ENCODE measurements at regions not wholly inside any gene's neighbourhood (a gene's known extent, or its start where the extent isn't known, plus 50 kb on each side); places are given as distances from the start of the nearest gene placed in this dataset.

- TF ChIP-seq TEAD4 (IDR thresholded peaks at IDR 0.05) (no peak), FOXM1 (IDR thresholded peaks at IDR 0.05; ENCODE audit: borderline replicate concordance, low read depth) (no peak), ZBTB7A (IDR thresholded peaks at IDR 0.05; ENCODE audit: low read depth) (no peak), EGR1 (IDR thresholded peaks at IDR 0.05) (no peak)
Measured at GRCh38 chr6:69584536-69584912, 212.3 kb downstream of the LMBRD1 start.

- TF ChIP-seq FOXM1 (IDR thresholded peaks at IDR 0.05; ENCODE audit: borderline replicate concordance, low read depth) (no peak), REST (IDR thresholded peaks at IDR 0.05; ENCODE audit: low read depth) (no peak)
Measured at GRCh38 chr6:69581581-69581980, 215.2 kb downstream of the LMBRD1 start.

- TF ChIP-seq TCF12 (IDR thresholded peaks at IDR 0.05; ENCODE audit: low read depth) = no peak
- TF ChIP-seq YY1 (IDR thresholded peaks at IDR 0.05; ENCODE audit: low read depth) = no peak
- TF ChIP-seq ZBTB7A (IDR thresholded peaks at IDR 0.05; ENCODE audit: low read depth) = no peak
- TF ChIP-seq FOXM1 (IDR thresholded peaks at IDR 0.05; ENCODE audit: borderline replicate concordance, low read depth) = no peak
- no peak for TF ChIP-seq REST (IDR thresholded peaks at IDR 0.05; ENCODE audit: low read depth)
- TF ChIP-seq RAD21 (IDR thresholded peaks at IDR 0.05; ENCODE audit: low read depth) = no peak
- TF ChIP-seq CREB1 (IDR thresholded peaks at IDR 0.05; ENCODE audit: low read depth) = no peak
- no peak for TF ChIP-seq USF1 (IDR thresholded peaks at IDR 0.05)
- no peak for TF ChIP-seq TEAD4 (IDR thresholded peaks at IDR 0.05)
- no peak for TF ChIP-seq EP300 (IDR thresholded peaks at IDR 0.05; ENCODE audit: borderline replicate concordance)
- no peak for TF ChIP-seq NFIC (IDR thresholded peaks at IDR 0.05)
- no peak for TF ChIP-seq MAX (IDR thresholded peaks at IDR 0.05)
Measured at GRCh38 chr6:69580706-69581105, 216.1 kb downstream of the LMBRD1 start.

- TF ChIP-seq CREB1 (IDR thresholded peaks at IDR 0.05; ENCODE audit: low read depth) (no peak), REST (IDR thresholded peaks at IDR 0.05; ENCODE audit: low read depth) (no peak), EGR1 (IDR thresholded peaks at IDR 0.05) (no peak), ZBTB7A (IDR thresholded peaks at IDR 0.05; ENCODE audit: low read depth) (no peak), USF1 (IDR thresholded peaks at IDR 0.05) (no peak), TEAD4 (IDR thresholded peaks at IDR 0.05) (no peak), TAF1 (IDR thresholded peaks at IDR 0.05; ENCODE audit: low read depth) (no peak), EP300 (IDR thresholded peaks at IDR 0.05; ENCODE audit: borderline replicate concordance) (no peak), MAX (IDR thresholded peaks at IDR 0.05) (no peak), FOXM1 (IDR thresholded peaks at IDR 0.05; ENCODE audit: borderline replicate concordance, low read depth) (no peak), NFIC (IDR thresholded peaks at IDR 0.05) (no peak), TCF12 (IDR thresholded peaks at IDR 0.05; ENCODE audit: low read depth) (no peak), CEBPB (IDR thresholded peaks at IDR 0.05) (no peak), YY1 (IDR thresholded peaks at IDR 0.05; ENCODE audit: low read depth) (no peak), RAD21 (IDR thresholded peaks at IDR 0.05; ENCODE audit: low read depth) (no peak)
Measured at GRCh38 chr6:69578361-69578890, 218.4 kb downstream of the LMBRD1 start.

GRCh38 chr6:69571234-69571633, 225.6 kb downstream of the LMBRD1 start:
- TF ChIP-seq FOXM1 (IDR thresholded peaks at IDR 0.05; ENCODE audit: borderline replicate concordance, low read depth) (no peak), TCF12 (IDR thresholded peaks at IDR 0.05; ENCODE audit: low read depth) (no peak), EP300 (IDR thresholded peaks at IDR 0.05; ENCODE audit: borderline replicate concordance) (no peak), ZBTB7A (IDR thresholded peaks at IDR 0.05; ENCODE audit: low read depth) (no peak), TEAD4 (IDR thresholded peaks at IDR 0.05) (no peak), CEBPB (IDR thresholded peaks at IDR 0.05) (no peak), RAD21 (IDR thresholded peaks at IDR 0.05; ENCODE audit: low read depth) (no peak), REST (IDR thresholded peaks at IDR 0.05; ENCODE audit: low read depth) (no peak), TAF1 (IDR thresholded peaks at IDR 0.05; ENCODE audit: low read depth) (no peak), CREB1 (IDR thresholded peaks at IDR 0.05; ENCODE audit: low read depth) (no peak), EGR1 (IDR thresholded peaks at IDR 0.05) (no peak), MAX (IDR thresholded peaks at IDR 0.05) (no peak), NFIC (IDR thresholded peaks at IDR 0.05) (no peak), USF1 (IDR thresholded peaks at IDR 0.05) (no peak), YY1 (IDR thresholded peaks at IDR 0.05; ENCODE audit: low read depth) (no peak)
